ENCODE measurements at regions not wholly inside any gene's neighbourhood (a gene's known extent, or its start where the extent isn't known, plus 50 kb on each side); places are given as distances from the start of the nearest gene placed in this dataset.
"Not testable (repeated sequence)": the region's sequence is repeated elsewhere in the genome, so short reads cannot be mapped to it uniquely, and the experiment has no call there.

DNA sequence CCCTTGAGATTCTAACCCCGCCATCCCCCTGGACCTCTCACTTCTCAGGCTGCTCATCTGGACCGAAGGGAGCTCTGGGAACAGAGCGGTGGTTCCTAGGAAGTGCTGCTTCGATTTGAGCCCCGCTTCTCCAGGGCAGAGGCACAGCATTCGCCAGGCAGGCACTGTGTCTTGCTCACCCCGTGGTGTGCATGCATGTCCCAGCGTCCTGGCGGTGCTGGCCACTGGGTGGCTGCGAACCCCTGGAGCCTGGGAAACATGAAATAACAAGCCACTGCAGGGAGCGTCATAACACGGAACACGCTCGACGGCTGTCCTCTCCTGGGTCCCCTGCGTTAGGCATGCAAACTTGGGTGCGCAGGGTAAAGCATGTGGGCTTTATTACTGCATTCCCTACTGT, 4040.3 kb upstream of the TPTE start:
- FAIRE-seq; H4K20me1 ChIP-seq (ENCODE audit: insufficient read depth, low read length); H3K36me3 Mint-ChIP-seq (ENCODE audit: low read depth, unreplicated experiment); H3K79me2 ChIP-seq (ENCODE audit: insufficient read depth, low read length); H3K4me3 ChIP-seq (ENCODE audit: insufficient read depth, low read depth, low read length); H3K4me2 ChIP-seq (ENCODE audit: low read length); H3K4me1 ChIP-seq (ENCODE audit: insufficient read depth, low read length); H3K36me3 ChIP-seq (ENCODE audit: insufficient read depth, low read length); H3K27me3 ChIP-seq (ENCODE audit: insufficient read depth, low read length); H3K9ac ChIP-seq (ENCODE audit: low read length); H3K9me3 Mint-ChIP-seq (ENCODE audit: unreplicated experiment); H3K27me3 Mint-ChIP-seq (ENCODE audit: low read depth, unreplicated experiment); H3K27ac ChIP-seq (ENCODE audit: low read depth, low read length); H3K4me3 Mint-ChIP-seq (ENCODE audit: unreplicated experiment); H3K9me3 ChIP-seq (ENCODE audit: insufficient read depth, low read depth, low read length); H2AFZ ChIP-seq (ENCODE audit: low read depth, low read length); H3K27ac Mint-ChIP-seq (ENCODE audit: unreplicated experiment); H3K4me1 Mint-ChIP-seq (ENCODE audit: low read depth, unreplicated experiment); DNase-seq (ENCODE audit: low read depth): not testable (repeated sequence)

DNA sequence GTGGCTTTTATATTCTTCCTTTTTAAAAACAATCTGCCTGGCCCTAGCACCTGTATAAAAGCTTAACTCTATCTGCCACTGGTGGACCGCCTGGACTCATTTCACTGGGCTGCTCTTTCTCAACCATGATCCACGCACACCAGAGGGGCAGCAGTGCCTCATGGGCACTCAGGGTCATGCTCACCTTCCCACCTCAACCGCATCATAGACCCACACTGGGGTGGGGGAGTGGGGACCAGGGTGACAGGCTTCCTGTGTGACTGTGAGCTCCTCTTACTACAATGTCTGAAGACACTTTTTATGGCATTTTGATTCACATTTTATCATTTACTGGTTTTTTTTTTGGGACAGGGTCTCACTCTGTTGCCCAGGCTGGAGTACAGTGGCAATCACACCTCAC, 4038.8 kb upstream of the TPTE start:
- not testable (repeated sequence) for H3K9me3 Mint-ChIP-seq (ENCODE audit: unreplicated experiment); H4K20me1 ChIP-seq (ENCODE audit: insufficient read depth, low read length); DNase-seq (ENCODE audit: low read depth); H3K36me3 ChIP-seq (ENCODE audit: insufficient read depth, low read length); H3K4me3 ChIP-seq (ENCODE audit: insufficient read depth, low read depth, low read length); H3K4me2 ChIP-seq (ENCODE audit: low read length); H2AFZ ChIP-seq (ENCODE audit: low read depth, low read length); H3K27ac Mint-ChIP-seq (ENCODE audit: unreplicated experiment); H3K4me3 Mint-ChIP-seq (ENCODE audit: unreplicated experiment); H3K27me3 ChIP-seq (ENCODE audit: insufficient read depth, low read length); H3K79me2 ChIP-seq (ENCODE audit: insufficient read depth, low read length); FAIRE-seq; H3K9ac ChIP-seq (ENCODE audit: low read length); H3K9me3 ChIP-seq (ENCODE audit: insufficient read depth, low read depth, low read length); H3K36me3 Mint-ChIP-seq (ENCODE audit: low read depth, unreplicated experiment); H3K4me1 ChIP-seq (ENCODE audit: insufficient read depth, low read length); H3K27ac ChIP-seq (ENCODE audit: low read depth, low read length); H3K4me1 Mint-ChIP-seq (ENCODE audit: low read depth, unreplicated experiment); H3K27me3 Mint-ChIP-seq (ENCODE audit: low read depth, unreplicated experiment)

DNA sequence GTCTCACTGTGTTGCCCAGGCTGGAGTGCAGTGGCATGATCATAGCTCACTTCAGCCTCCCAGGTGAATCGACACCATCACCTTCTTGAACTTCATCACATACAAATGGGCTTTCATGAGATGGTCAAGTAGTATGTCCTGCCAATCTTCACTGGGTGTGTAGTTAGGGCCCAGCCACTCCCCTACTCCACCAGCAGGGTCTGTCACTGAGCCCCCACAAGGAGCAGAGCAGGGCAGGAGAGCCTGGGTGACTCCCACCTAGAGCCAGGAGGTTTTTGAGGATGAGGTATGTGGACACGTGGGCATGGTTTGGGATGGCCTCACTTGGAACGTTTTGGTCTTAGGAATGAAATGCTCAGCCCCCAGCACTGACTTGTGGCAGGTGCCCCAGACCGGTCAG, 4037.7 kb upstream of the TPTE start:
- H3K4me3 Mint-ChIP-seq (ENCODE audit: unreplicated experiment); H4K20me1 ChIP-seq (ENCODE audit: insufficient read depth, low read length); H3K9me3 ChIP-seq (ENCODE audit: insufficient read depth, low read depth, low read length); H3K4me3 ChIP-seq (ENCODE audit: insufficient read depth, low read depth, low read length); H3K79me2 ChIP-seq (ENCODE audit: insufficient read depth, low read length); H3K27me3 ChIP-seq (ENCODE audit: insufficient read depth, low read length); H3K27me3 Mint-ChIP-seq (ENCODE audit: low read depth, unreplicated experiment); H3K9me3 Mint-ChIP-seq (ENCODE audit: unreplicated experiment); DNase-seq (ENCODE audit: low read depth); H3K27ac Mint-ChIP-seq (ENCODE audit: unreplicated experiment); H3K4me2 ChIP-seq (ENCODE audit: low read length); H3K36me3 ChIP-seq (ENCODE audit: insufficient read depth, low read length); H3K9ac ChIP-seq (ENCODE audit: low read length); H3K27ac ChIP-seq (ENCODE audit: low read depth, low read length); FAIRE-seq; H3K4me1 ChIP-seq (ENCODE audit: insufficient read depth, low read length); H2AFZ ChIP-seq (ENCODE audit: low read depth, low read length); H3K4me1 Mint-ChIP-seq (ENCODE audit: low read depth, unreplicated experiment); H3K36me3 Mint-ChIP-seq (ENCODE audit: low read depth, unreplicated experiment): not testable (repeated sequence)

DNA sequence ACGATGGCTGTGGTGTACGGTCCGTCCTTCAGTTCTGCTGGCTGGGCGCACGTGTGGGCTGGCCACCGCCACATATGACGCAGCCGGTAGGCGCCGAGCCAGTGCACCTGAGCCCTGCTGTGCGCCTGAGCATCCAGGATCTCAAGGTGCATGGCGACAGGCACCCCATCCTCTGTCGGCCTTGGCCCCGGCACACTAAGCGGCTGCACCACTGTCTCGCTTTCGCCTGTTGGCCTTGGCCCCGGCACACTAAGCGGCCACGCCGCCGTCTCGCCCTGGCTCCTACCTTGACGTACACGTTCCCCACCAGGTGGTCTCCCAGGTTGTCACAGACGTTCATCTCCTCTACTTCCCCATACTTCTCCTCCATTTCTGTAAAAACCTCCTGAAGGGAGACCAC, 4034.6 kb upstream of the TPTE start:
- H3K27me3 ChIP-seq (ENCODE audit: insufficient read depth, low read length); H3K27ac Mint-ChIP-seq (ENCODE audit: unreplicated experiment); H3K9me3 Mint-ChIP-seq (ENCODE audit: unreplicated experiment); H3K4me3 Mint-ChIP-seq (ENCODE audit: unreplicated experiment); H4K20me1 ChIP-seq (ENCODE audit: insufficient read depth, low read length); H3K27me3 Mint-ChIP-seq (ENCODE audit: low read depth, unreplicated experiment); H3K9ac ChIP-seq (ENCODE audit: low read length); H3K4me2 ChIP-seq (ENCODE audit: low read length); H3K4me3 ChIP-seq (ENCODE audit: insufficient read depth, low read depth, low read length); H3K9me3 ChIP-seq (ENCODE audit: insufficient read depth, low read depth, low read length); H3K36me3 ChIP-seq (ENCODE audit: insufficient read depth, low read length); H3K4me1 Mint-ChIP-seq (ENCODE audit: low read depth, unreplicated experiment); DNase-seq (ENCODE audit: low read depth); H3K27ac ChIP-seq (ENCODE audit: low read depth, low read length); H3K79me2 ChIP-seq (ENCODE audit: insufficient read depth, low read length); H3K4me1 ChIP-seq (ENCODE audit: insufficient read depth, low read length); FAIRE-seq; H3K36me3 Mint-ChIP-seq (ENCODE audit: low read depth, unreplicated experiment); H2AFZ ChIP-seq (ENCODE audit: low read depth, low read length): not testable (repeated sequence)

DNA sequence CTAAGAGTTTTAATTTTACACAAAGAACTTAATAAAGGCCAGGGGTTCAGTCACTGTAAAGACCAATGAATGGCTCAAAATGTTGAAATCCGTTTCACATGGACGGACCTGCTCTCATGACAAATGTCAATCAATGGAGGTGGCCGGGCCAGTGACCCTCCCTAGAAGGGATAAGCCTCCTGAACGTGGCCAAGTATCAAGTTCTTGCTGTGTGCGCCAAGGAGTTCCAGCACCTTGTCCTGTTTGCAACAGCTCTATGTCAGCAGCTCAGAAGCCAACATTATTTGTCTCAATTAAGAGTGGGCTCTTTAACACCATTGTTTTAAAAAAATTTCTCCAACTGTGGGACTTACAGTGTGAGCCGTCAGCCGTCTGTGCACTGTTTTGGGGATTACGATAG, 4028.7 kb upstream of the TPTE start:
- not testable (repeated sequence) for H3K4me3 ChIP-seq (ENCODE audit: insufficient read depth, low read depth, low read length); H3K27me3 Mint-ChIP-seq (ENCODE audit: low read depth, unreplicated experiment); H3K9me3 ChIP-seq (ENCODE audit: insufficient read depth, low read depth, low read length); H3K36me3 ChIP-seq (ENCODE audit: insufficient read depth, low read length); H3K27ac ChIP-seq (ENCODE audit: low read depth, low read length); H3K79me2 ChIP-seq (ENCODE audit: insufficient read depth, low read length); FAIRE-seq; H4K20me1 ChIP-seq (ENCODE audit: insufficient read depth, low read length); H3K4me2 ChIP-seq (ENCODE audit: low read length); DNase-seq (ENCODE audit: low read depth); H3K9ac ChIP-seq (ENCODE audit: low read length); H3K36me3 Mint-ChIP-seq (ENCODE audit: low read depth, unreplicated experiment); H3K27ac Mint-ChIP-seq (ENCODE audit: unreplicated experiment); H3K9me3 Mint-ChIP-seq (ENCODE audit: unreplicated experiment); H2AFZ ChIP-seq (ENCODE audit: low read depth, low read length); H3K4me1 ChIP-seq (ENCODE audit: insufficient read depth, low read length); H3K4me3 Mint-ChIP-seq (ENCODE audit: unreplicated experiment); H3K27me3 ChIP-seq (ENCODE audit: insufficient read depth, low read length); H3K4me1 Mint-ChIP-seq (ENCODE audit: low read depth, unreplicated experiment)

DNA sequence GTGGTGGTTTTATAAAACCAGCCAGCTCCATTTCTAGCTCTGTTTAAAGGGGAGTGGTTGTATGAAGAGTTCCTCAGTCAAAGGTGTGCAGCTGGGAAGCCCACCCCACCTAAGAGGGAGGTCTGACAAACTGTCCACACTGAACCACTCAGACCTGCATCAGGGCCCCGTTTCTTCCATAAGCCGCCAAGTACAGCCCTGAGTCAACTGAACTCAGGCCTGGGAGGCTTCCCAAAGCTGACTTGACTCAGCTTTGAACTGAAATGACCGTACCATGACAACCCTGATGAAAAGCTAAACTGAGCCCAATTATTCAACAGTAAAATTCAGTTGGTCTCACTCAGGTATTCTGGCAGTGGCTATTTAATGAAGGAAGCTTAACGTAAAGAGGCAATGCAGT, 4027.4 kb upstream of the TPTE start:
- not testable (repeated sequence) for H3K36me3 ChIP-seq (ENCODE audit: insufficient read depth, low read length); H3K4me3 Mint-ChIP-seq (ENCODE audit: unreplicated experiment); H4K20me1 ChIP-seq (ENCODE audit: insufficient read depth, low read length); H3K27me3 Mint-ChIP-seq (ENCODE audit: low read depth, unreplicated experiment); DNase-seq (ENCODE audit: low read depth); H3K9me3 ChIP-seq (ENCODE audit: insufficient read depth, low read depth, low read length); H3K79me2 ChIP-seq (ENCODE audit: insufficient read depth, low read length); H3K4me2 ChIP-seq (ENCODE audit: low read length); H3K27ac Mint-ChIP-seq (ENCODE audit: unreplicated experiment); H2AFZ ChIP-seq (ENCODE audit: low read depth, low read length); FAIRE-seq; H3K9me3 Mint-ChIP-seq (ENCODE audit: unreplicated experiment); H3K27ac ChIP-seq (ENCODE audit: low read depth, low read length); H3K27me3 ChIP-seq (ENCODE audit: insufficient read depth, low read length); H3K36me3 Mint-ChIP-seq (ENCODE audit: low read depth, unreplicated experiment); H3K9ac ChIP-seq (ENCODE audit: low read length); H3K4me1 ChIP-seq (ENCODE audit: insufficient read depth, low read length); H3K4me3 ChIP-seq (ENCODE audit: insufficient read depth, low read depth, low read length); H3K4me1 Mint-ChIP-seq (ENCODE audit: low read depth, unreplicated experiment)

All from astrocyte (in vitro differentiated cells and primary cell).